H1 (cell line): ENCODE measurements at regions not wholly inside any gene's neighbourhood (a gene's known extent, or its start where the extent isn't known, plus 50 kb on each side); places are given as distances from the start of the nearest gene placed in this dataset.

Experiments
- CTCF ChIA-PET: fragments of 300-600 bp; sonication (Branson Sonifier 250); formaldehyde crosslinking; loops from one replicate; lab custom pipeline; 2021; ENCODE audit not compliant: partially characterized antibody; lab: Charles Lee
- POLR2A ChIA-PET: fragments of 300-600 bp; sonication (Branson Sonifier 250); formaldehyde crosslinking; loops from one replicate; lab custom pipeline; 2021; ENCODE audit warnings: inconsistent platforms; ENCODE audit not compliant: partially characterized antibody; lab: Charles Lee
- DNase-seq, 2 experiments: peaks; one replicate each; pipeline versions ENCODE4 v3.0.0 to v3.0.0-alpha.2; 2010 to 2022; ENCODE audit warnings: low spot score in 2 of 2, low read depth in 1 of 2, mixed read lengths in 1 of 2
- FAIRE-seq: peaks from 2 replicates; lab custom pipeline; 2011; peaks lifted over from hg19 to GRCh38; lab: Jason Lieb, UNC
- H2AFZ ChIP-seq: 2 replicates; pipeline ENCODE4 v1.8.1; 2012; ENCODE audit warnings: low read length, inconsistent platforms
- H2AK5ac ChIP-seq: 2 replicates; pipeline ENCODE4 v1.6.1; 2013; ENCODE audit warnings: low read depth, low read length
- H2BK120ac ChIP-seq: replicated peaks from 2 replicates; pipeline ENCODE3; 2013; ENCODE audit warnings: low read depth, low read length, inconsistent platforms
- H2BK12ac ChIP-seq: 2 replicates; pipeline ENCODE4 v1.6.1; 2013; ENCODE audit warnings: low read depth, low read length
- H2BK15ac ChIP-seq: 2 replicates; pipeline ENCODE4 v1.6.1; 2013; ENCODE audit warnings: low read length
- H2BK20ac ChIP-seq: 2 replicates; pipeline ENCODE4 v1.6.1; 2013; ENCODE audit warnings: low read length
- H2BK5ac ChIP-seq: 2 replicates; pipeline ENCODE4 v1.6.1; 2013; ENCODE audit warnings: low read depth, low read length
- H3K14ac ChIP-seq: 2 replicates; pipeline ENCODE4 v1.6.1; 2013; ENCODE audit warnings: inconsistent platforms; ENCODE audit not compliant: insufficient read length
- H3K18ac ChIP-seq: 2 replicates; pipeline ENCODE4 v1.6.1; 2013; ENCODE audit warnings: low read length; ENCODE audit errors: extremely low read depth
- H3K23ac ChIP-seq: 2 replicates; pipeline ENCODE4 v1.6.1; 2013; ENCODE audit warnings: inconsistent platforms; ENCODE audit not compliant: insufficient read length
- H3K23me2 ChIP-seq: 2 replicates; pipeline ENCODE4 v1.6.1; 2013; ENCODE audit warnings: low read depth, low read length
- H3K27ac ChIP-seq: 2 replicates; pipeline ENCODE4 v1.6.1; 2011; ENCODE audit warnings: low read depth, low read length, inconsistent platforms
- H3K27me3 ChIP-seq, 4 experiments: replicated peaks in 1 of 4; 1 replicate in 1 of 4; 2 replicates in 3 of 4; pipeline versions ENCODE4 v1.6.1 to v1.8.1; 2011 to 2013; ENCODE audit warnings: low read length in 3 of 4, mild to moderate bottlenecking in 3 of 4, inconsistent platforms in 2 of 4, mixed read lengths in 2 of 4, moderate library complexity in 1 of 4; ENCODE audit not compliant: control insufficient read depth in 3 of 4, insufficient read depth in 3 of 4; ENCODE audit errors: extremely low read depth in 1 of 4
- H3K36me3 ChIP-seq, 4 experiments: 2 replicates each; pipeline versions ENCODE4 v1.6.1 to v1.8.1; 2011 to 2013; ENCODE audit warnings: mild to moderate bottlenecking in 4 of 4, low read length in 3 of 4, moderate library complexity in 2 of 4, control low read depth in 1 of 4, inconsistent platforms in 1 of 4; ENCODE audit not compliant: insufficient read depth in 4 of 4, control insufficient read depth in 2 of 4
- H3K4ac ChIP-seq: replicated peaks from 2 replicates; pipeline ENCODE3; 2013; ENCODE audit warnings: low read length, low read depth, mixed read lengths, inconsistent platforms; ENCODE audit not compliant: insufficient read length
- H3K4me1 ChIP-seq, 4 experiments: replicated peaks in 1 of 4; 1 replicate in 1 of 4; 2 replicates in 3 of 4; pipeline versions ENCODE4 v1.6.1 to v1.8.1; 2011 to 2013; ENCODE audit warnings: low read length in 3 of 4, inconsistent platforms in 2 of 4, mixed read lengths in 1 of 4; ENCODE audit not compliant: insufficient read depth in 4 of 4, control insufficient read depth in 3 of 4
- H3K4me2 ChIP-seq, 2 experiments: 2 replicates each; pipeline versions ENCODE4 v1.6.1 to v1.8.1; 2011 to 2013; ENCODE audit warnings: low read depth in 2 of 2, low read length in 2 of 2, control low read depth in 1 of 2, inconsistent platforms in 1 of 2, mild to moderate bottlenecking in 1 of 2; ENCODE audit not compliant: insufficient read depth in 1 of 2
- H3K4me3 ChIP-seq, 4 experiments: fragments of 200-600, 300-600 bp in 1 of 4; sonication (generic), shearing (Covaris generic), sonication (Bioruptor Twin) in 1 of 4; 2 replicates each; pipeline versions ENCODE4 v1.5.1 to v1.8.1; 2011 to 2016; ENCODE audit warnings: low read length in 4 of 4, low read depth in 3 of 4, control low read depth in 2 of 4, inconsistent platforms in 2 of 4, mild to moderate bottlenecking in 2 of 4, mixed read lengths in 1 of 4, moderate library complexity in 1 of 4; ENCODE audit not compliant: insufficient read depth in 2 of 4; ENCODE audit errors: extremely low read depth in 1 of 4
- H3K56ac ChIP-seq: replicated peaks from 2 replicates; pipeline ENCODE3; 2013; ENCODE audit warnings: low read depth, mild to moderate bottlenecking, mixed read lengths, low read length, inconsistent platforms; ENCODE audit not compliant: insufficient read length
- H3K79me1 ChIP-seq: 2 replicates; pipeline ENCODE4 v1.6.1; 2013; ENCODE audit warnings: low read depth, low read length, control low read depth
- H3K79me2 ChIP-seq, 2 experiments: 2 replicates each; pipeline versions ENCODE4 v1.6.1 to v1.8.1; 2012 to 2013; ENCODE audit warnings: low read length in 2 of 2, mild to moderate bottlenecking in 2 of 2, inconsistent platforms in 1 of 2; ENCODE audit not compliant: insufficient read depth in 2 of 2, control insufficient read depth in 1 of 2
- H3K9ac ChIP-seq, 4 experiments: replicated peaks in 1 of 4; 1 replicate in 1 of 4; 2 replicates in 3 of 4; pipeline versions ENCODE4 v1.6.1 to v1.8.1; 2011 to 2013; ENCODE audit warnings: low read depth in 3 of 4, low read length in 3 of 4, control low read depth in 2 of 4, mild to moderate bottlenecking in 2 of 4, moderate library complexity in 2 of 4, inconsistent platforms in 1 of 4; ENCODE audit errors: extremely low read depth in 1 of 4
- H3K9me3 ChIP-seq, 2 experiments: 2 replicates each; pipeline versions ENCODE4 v1.6.1 to v1.8.1; 2012 to 2013; ENCODE audit warnings: mild to moderate bottlenecking in 2 of 2, moderate library complexity in 2 of 2, control low read depth in 1 of 2, inconsistent platforms in 1 of 2, low read depth in 1 of 2, low read length in 1 of 2, mixed read lengths in 1 of 2; ENCODE audit not compliant: insufficient read depth in 2 of 2
- H4K20me1 ChIP-seq, 2 experiments: replicated peaks in 1 of 2; 2 replicates each; pipeline versions ENCODE3 to v1.8.1; 2011 to 2013; ENCODE audit warnings: inconsistent platforms in 2 of 2, low read length in 2 of 2, mild to moderate bottlenecking in 1 of 2; ENCODE audit not compliant: insufficient read depth in 2 of 2, control insufficient read depth in 1 of 2
- H4K5ac ChIP-seq: 2 replicates; pipeline ENCODE4 v1.6.1; 2013; ENCODE audit warnings: low read length, low read depth, mixed read lengths, inconsistent platforms; ENCODE audit not compliant: insufficient read length
- H4K8ac ChIP-seq: 2 replicates; pipeline ENCODE4 v1.8.0; 2013; ENCODE audit warnings: mild to moderate bottlenecking, moderate library complexity, low read length, inconsistent platforms; ENCODE audit not compliant: insufficient read depth; ENCODE audit errors: extremely low read depth
- H4K91ac ChIP-seq: replicated peaks from 2 replicates; pipeline ENCODE3; 2013; ENCODE audit warnings: low read length, mixed read lengths, inconsistent platforms; ENCODE audit not compliant: insufficient read length
- CBX5 ChIP-seq: fragments of 300-800, 300-1000 bp; sonication (generic); IDR thresholded peaks from 2 replicates; pipeline ENCODE4 v1.7.1; 2016; ENCODE audit warnings: antibody characterized with exemption, low read length, low read depth
- CBX8 ChIP-seq: fragments of 300-800, 300-1000 bp; sonication (generic); IDR thresholded peaks from 2 replicates; pipeline ENCODE4 v1.7.1; 2016; ENCODE audit warnings: low read depth, low read length, borderline replicate concordance
- EZH2 ChIP-seq: fragments of 200-600 bp; sonication (generic); IDR thresholded peaks from 2 replicates; pipeline ENCODE4 v1.7.1; 2012; ENCODE audit warnings: low read depth, mild to moderate bottlenecking, moderate library complexity, low read length, inconsistent platforms; ENCODE audit not compliant: severe bottlenecking
- GTF2F1 ChIP-seq: IDR thresholded peaks from 2 replicates; pipeline ENCODE4 v1.6.1; 2012; ENCODE audit warnings: low read depth, low read length, improper control_type of control experiment, borderline replicate concordance
- JUN ChIP-seq: IDR thresholded peaks from 2 replicates; pipeline ENCODE4 v1.6.1; 2011; ENCODE audit warnings: low read depth, mild to moderate bottlenecking, improper control_type of control experiment, low read length
- KDM1A ChIP-seq: fragments of 200-600, 300-600 bp; sonication (generic); IDR thresholded peaks from 2 replicates; pipeline ENCODE4 v1.7.1; 2016; ENCODE audit warnings: mild to moderate bottlenecking, low read length, borderline replicate concordance
- PHF8 ChIP-seq: fragments of 200-600 bp; sonication (generic); conservative IDR thresholded peaks from 2 replicates; pipeline ENCODE4 v1.7.1; 2012; ENCODE audit warnings: low read depth, mild to moderate bottlenecking, inconsistent platforms, low read length, moderate library complexity
- SIRT6 ChIP-seq: IDR thresholded peaks from one replicate; pipeline ENCODE4 v1.7.1; 2012; ENCODE audit warnings: low read length, inconsistent platforms
- SIX5 ChIP-seq: IDR thresholded peaks from 2 replicates; pipeline ENCODE4 v1.6.1; 2011; ENCODE audit warnings: mild to moderate bottlenecking, low read depth, low read length
- SP4 ChIP-seq: IDR thresholded peaks from 2 replicates; pipeline ENCODE4 v1.6.1; 2012; ENCODE audit warnings: low read length, inconsistent platforms
- WGBS, 2 experiments: shearing (Covaris generic) in 1 of 2; methylation state at CpG; one replicate each; pipeline versions ENCODE4 v1.1.6 to v1.1.7; 2013 to 2015; ENCODE audit warnings: low lambda C conversion rate in 2 of 2, mixed read lengths in 2 of 2, inconsistent platforms in 1 of 2, low coverage in 1 of 2, missing lambda C conversion rate in 1 of 2; ENCODE audit not compliant: insufficient replicate concordance in 2 of 2, insufficient coverage in 1 of 2, insufficient read length in 1 of 2; ENCODE audit errors: extremely low coverage in 1 of 2, missing lambda C conversion rate in 1 of 2; 5-methylcytosine and 5-hydroxymethylcytosine counted together
- TF ChIP-seq, protein P1 (sequence below), 3 experiments: IDR thresholded peaks; 1 replicate in 2 of 3; 2 replicates in 1 of 3; pipeline versions ENCODE4 v1.5.1 to v1.6.1; 2011; ENCODE audit warnings: low read length in 3 of 3, mild to moderate bottlenecking in 3 of 3, inconsistent platforms in 2 of 3, low read depth in 1 of 3, moderate library complexity in 1 of 3; ENCODE audit not compliant: insufficient read depth in 1 of 3; ENCODE audit errors: control extremely low read depth in 1 of 3
- TF ChIP-seq, protein P2 (sequence below): IDR thresholded peaks from 2 replicates; pipeline ENCODE4 v1.6.1; 2012; ENCODE audit warnings: inconsistent platforms

GRCh38 chr11:97770570-97770969 is 1250.2 kb upstream of the CNTN5 start:
- Histone ChIP-seq H4K91ac (no peak overlapping the region), H3K14ac (no peak overlapping the region)
- no peak for FAIRE-seq
- no peak for TF ChIP-seq CBX8
- TF ChIP-seq CBX5: no peak
- TF ChIP-seq EZH2: no peak
- TF ChIP-seq SP4: no peak
- TF ChIP-seq, protein P1, sequence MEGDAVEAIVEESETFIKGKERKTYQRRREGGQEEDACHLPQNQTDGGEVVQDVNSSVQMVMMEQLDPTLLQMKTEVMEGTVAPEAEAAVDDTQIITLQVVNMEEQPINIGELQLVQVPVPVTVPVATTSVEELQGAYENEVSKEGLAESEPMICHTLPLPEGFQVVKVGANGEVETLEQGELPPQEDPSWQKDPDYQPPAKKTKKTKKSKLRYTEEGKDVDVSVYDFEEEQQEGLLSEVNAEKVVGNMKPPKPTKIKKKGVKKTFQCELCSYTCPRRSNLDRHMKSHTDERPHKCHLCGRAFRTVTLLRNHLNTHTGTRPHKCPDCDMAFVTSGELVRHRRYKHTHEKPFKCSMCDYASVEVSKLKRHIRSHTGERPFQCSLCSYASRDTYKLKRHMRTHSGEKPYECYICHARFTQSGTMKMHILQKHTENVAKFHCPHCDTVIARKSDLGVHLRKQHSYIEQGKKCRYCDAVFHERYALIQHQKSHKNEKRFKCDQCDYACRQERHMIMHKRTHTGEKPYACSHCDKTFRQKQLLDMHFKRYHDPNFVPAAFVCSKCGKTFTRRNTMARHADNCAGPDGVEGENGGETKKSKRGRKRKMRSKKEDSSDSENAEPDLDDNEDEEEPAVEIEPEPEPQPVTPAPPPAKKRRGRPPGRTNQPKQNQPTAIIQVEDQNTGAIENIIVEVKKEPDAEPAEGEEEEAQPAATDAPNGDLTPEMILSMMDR (IDR thresholded peaks at IDR 0.05; ENCODE audit: control extremely low read depth in 1 of 3, insufficient read depth in 1 of 3, low read depth in 1 of 3, low read length in 3 of 3): no peak
- no peak for TF ChIP-seq SIX5
- no peak for TF ChIP-seq JUN
- no peak for TF ChIP-seq GTF2F1
- no peak for TF ChIP-seq SIRT6
- no peak for TF ChIP-seq PHF8
- no peak for TF ChIP-seq KDM1A
- TF ChIP-seq, protein P2, sequence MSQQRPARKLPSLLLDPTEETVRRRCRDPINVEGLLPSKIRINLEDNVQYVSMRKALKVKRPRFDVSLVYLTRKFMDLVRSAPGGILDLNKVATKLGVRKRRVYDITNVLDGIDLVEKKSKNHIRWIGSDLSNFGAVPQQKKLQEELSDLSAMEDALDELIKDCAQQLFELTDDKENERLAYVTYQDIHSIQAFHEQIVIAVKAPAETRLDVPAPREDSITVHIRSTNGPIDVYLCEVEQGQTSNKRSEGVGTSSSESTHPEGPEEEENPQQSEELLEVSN: no peak

More at GRCh38 chr11:97770570-97770969, 1250.2 kb upstream of the CNTN5 start:
- Histone ChIP-seq H4K5ac (no peak overlapping the region), H3K79me2 (no peaks in the 10 kb centered on the region), H3K36me3 (no peaks in the 10 kb centered on the region), H2BK20ac (no peak overlapping the region), H3K79me1 (no peaks in the 10 kb centered on the region), H3K18ac (no peak overlapping the region), H2AFZ (no peak overlapping the region), H2BK120ac (no peak overlapping the region), H3K4me1 (no peaks in the 10 kb centered on the region), H3K27me3 (no peaks in the 10 kb centered on the region), H3K9ac (no peak overlapping the region), H3K4me3 (no peak overlapping the region), H2BK5ac (no peak overlapping the region), H3K4ac (no peak overlapping the region), H3K9me3 (no peaks in the 10 kb centered on the region), H4K8ac (no peak overlapping the region), H3K23me2 (no peaks in the 10 kb centered on the region), H2BK15ac (no peak overlapping the region), H2AK5ac (no peak overlapping the region), H4K20me1 (no peaks in the 10 kb centered on the region), H3K27ac (no peak overlapping the region), H3K56ac (no peak overlapping the region), H3K23ac (no peak overlapping the region), H2BK12ac (no peak overlapping the region), H3K4me2 (no peak overlapping the region)
- WGBS, 2 experiments: 95% methylated on average over 1 of the region's 1 CpG; no CpG with 5 or more reads in 1 of the 2 experiments
- ChIA-PET POLR2A (no interaction called here), CTCF (no interaction called here)
- no peak for DNase-seq
